NCI-H226 (cell line): ENCODE measurements at regions not wholly inside any gene's neighbourhood (a gene's known extent, or its start where the extent isn't known, plus 50 kb on each side); places are given as distances from the start of the nearest gene placed in this dataset.
"Not testable (repeated sequence)": the region's sequence is repeated elsewhere in the genome, so short reads cannot be mapped to it uniquely, and the experiment has no call there.

Source experiments
- DNase-seq: peaks from one replicate; pipeline ENCODE4 v3.0.0-alpha.2; 2015

GRCh38 chr4:132383571-132384199, 765.4 kb upstream of the PCDH10 start:
- DNase-seq: peak; percentile 1

GRCh38 chr4:132384709-132385108, 764.4 kb upstream of the PCDH10 start:
- DNase-seq: no peak

GRCh38 chr4:132386130-132386529, 763.0 kb upstream of the PCDH10 start:
- no peak for DNase-seq

- DNase-seq: no peak
These were observed 762.0 kb upstream of the PCDH10 start for GRCh38 chr4:132387060-132387459.

GRCh38 chr4:132395561-132395960, 753.5 kb upstream of the PCDH10 start:
- no peak for DNase-seq

- DNase-seq: no peak
These were observed 752.5 kb upstream of the PCDH10 start for GRCh38 chr4:132396636-132397035.

GRCh38 chr4:132417220-132417619, 731.9 kb upstream of the PCDH10 start:
- DNase-seq: no peak

- DNase-seq: no peak
These were observed 722.0 kb upstream of the PCDH10 start for GRCh38 chr4:132427125-132427524.

- DNase-seq: no peak
These were observed 712.0 kb upstream of the PCDH10 start for GRCh38 chr4:132437117-132437516.

GRCh38 chr4:132445386-132445785, 703.7 kb upstream of the PCDH10 start:
- no peak for DNase-seq

GRCh38 chr4:132457987-132458386, 691.1 kb upstream of the PCDH10 start:
- DNase-seq: not testable (repeated sequence)

GRCh38 chr4:132479543-132479942, 669.6 kb upstream of the PCDH10 start:
- DNase-seq: no peak

- no peak for DNase-seq
These were observed 660.5 kb upstream of the PCDH10 start for GRCh38 chr4:132488555-132488954.

- DNase-seq: no peak
These were observed 655.6 kb upstream of the PCDH10 start for GRCh38 chr4:132493476-132493875.

- not testable (repeated sequence) for DNase-seq
These were observed 653.8 kb upstream of the PCDH10 start for GRCh38 chr4:132495267-132495812.

GRCh38 chr4:132498215-132498614, 650.9 kb upstream of the PCDH10 start:
- no peak for DNase-seq

- no peak for DNase-seq
These were observed 647.0 kb upstream of the PCDH10 start for GRCh38 chr4:132502096-132502552.

- no peak for DNase-seq
These were observed 644.7 kb upstream of the PCDH10 start for GRCh38 chr4:132504438-132504837.

- DNase-seq: no peak
These were observed 642.5 kb upstream of the PCDH10 start for GRCh38 chr4:132506568-132506967.

GRCh38 chr4:132513491-132513890, 635.6 kb upstream of the PCDH10 start:
- peak; percentile 64 for DNase-seq

- DNase-seq: no peak
These were observed 622.4 kb upstream of the PCDH10 start for GRCh38 chr4:132526652-132527051.

- DNase-seq: no peak
These were observed 621.3 kb upstream of the PCDH10 start for GRCh38 chr4:132527817-132528216.

- DNase-seq: no peak
These were observed 618.2 kb upstream of the PCDH10 start for GRCh38 chr4:132530861-132531260.

- no peak for DNase-seq
These were observed 608.8 kb upstream of the PCDH10 start for GRCh38 chr4:132540268-132540667.

- DNase-seq: no peak
These were observed 608.3 kb upstream of the PCDH10 start for GRCh38 chr4:132540797-132541196.
